GM21529 (cell line): ENCODE measurements at regions not wholly inside any gene's neighbourhood (a gene's known extent, or its start where the extent isn't known, plus 50 kb on each side); places are given as distances from the start of the nearest gene placed in this dataset.

ENCODE experiments used
- ATAC-seq: cut with Tn5 transposase; IDR thresholded peaks from one replicate; pipeline ENCODE4 v1.9.1; 2021; ENCODE audit not compliant: unreplicated experiment

DNA sequence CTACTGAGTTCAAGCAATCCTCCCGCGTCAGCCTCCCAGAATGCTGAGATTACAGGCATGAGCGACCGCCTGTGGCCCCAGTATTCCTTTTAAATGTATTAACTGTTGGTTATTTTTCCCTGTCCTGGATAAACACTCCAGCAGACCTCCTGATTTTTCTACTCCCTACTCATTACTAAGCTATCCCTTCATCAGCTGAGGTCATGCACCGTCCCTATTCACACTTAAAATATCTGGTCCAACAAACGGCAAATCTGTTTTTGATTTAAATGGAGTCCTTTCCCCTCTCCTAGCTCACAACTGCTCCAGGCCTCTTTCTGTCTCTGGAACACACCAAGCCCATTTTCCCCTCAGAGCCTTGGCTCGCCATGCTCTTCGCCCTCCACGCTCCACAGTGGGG is 1003.3 kb upstream of the TMEM132C start:
- ATAC-seq: no peak

GRCh38 chr12:127267128-127267527 is 999.8 kb upstream of the TMEM132C start:
- no peak for ATAC-seq

DNA sequence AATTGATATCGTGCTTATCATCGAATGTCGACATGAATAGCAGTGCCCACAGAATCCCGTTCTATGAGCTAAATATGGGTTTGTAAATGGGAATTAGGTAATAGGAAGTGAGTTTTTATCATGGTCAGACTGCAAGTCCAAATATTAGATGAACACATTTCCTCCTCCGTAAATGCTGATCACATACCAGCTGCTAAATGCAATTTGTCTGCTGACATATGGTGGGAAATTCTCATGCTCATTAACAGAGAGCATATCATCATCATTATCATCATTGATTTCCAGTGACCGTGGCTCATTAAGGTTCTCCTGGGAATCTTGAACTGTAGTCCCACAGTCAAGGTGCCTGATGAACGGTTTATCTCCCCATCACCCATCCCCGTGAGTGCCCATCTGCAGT is 998.8 kb upstream of the TMEM132C start:
- ATAC-seq: no peak

DNA sequence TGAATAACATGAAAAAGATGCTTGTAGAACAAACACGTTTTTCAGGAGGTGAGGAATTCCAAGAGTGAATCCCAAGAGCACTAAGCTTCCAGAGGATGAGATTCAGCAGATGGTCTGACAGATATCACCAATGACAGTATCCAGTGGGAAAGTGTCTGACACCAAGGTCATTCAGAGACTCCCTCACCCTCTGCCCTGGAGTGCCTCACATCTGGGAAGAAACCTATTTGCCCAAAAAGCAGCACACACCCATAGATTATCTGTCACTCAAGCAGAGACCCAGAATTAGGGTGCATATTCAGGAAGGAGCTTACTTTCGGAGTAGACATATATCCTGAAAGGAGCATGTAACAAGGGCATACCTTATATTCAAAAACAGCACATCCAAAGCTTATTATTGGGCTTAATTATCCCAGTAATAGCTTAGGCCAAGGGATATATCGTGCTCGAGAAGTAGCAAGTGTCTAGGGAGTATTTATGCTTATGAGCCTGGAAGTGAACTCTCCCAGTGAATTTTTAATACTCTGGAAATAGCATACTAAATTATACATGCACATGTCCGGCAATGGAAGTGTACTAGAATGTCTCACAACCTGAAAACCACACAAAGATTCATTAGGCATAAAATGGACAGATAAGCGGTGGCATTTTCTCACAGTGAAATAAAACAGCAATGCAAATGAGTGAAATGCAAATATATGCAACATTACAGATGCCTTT is 998.1 kb upstream of the TMEM132C start:
- no peak for ATAC-seq

DNA sequence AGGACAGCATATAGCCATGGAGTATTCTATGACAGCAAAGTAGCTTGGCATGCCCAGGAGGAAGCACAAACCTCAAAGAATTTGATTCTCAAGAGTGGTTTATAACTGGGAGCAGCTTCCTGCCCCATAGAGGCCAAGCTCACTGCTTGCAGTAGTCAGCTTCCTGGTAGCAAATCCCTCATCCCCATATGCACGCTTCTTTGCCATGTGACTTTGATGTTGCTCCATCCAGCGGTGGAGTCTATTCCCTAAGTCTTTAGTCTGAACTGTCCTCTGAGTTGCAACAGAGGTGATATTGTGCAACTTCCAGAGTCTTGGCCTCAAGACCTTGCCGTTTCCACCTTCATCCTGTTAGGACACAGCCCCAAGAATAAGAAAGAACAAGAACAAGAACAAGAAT is 996.8 kb upstream of the TMEM132C start:
- ATAC-seq: no peak

GRCh38 chr12:127271776-127272175 is 995.2 kb upstream of the TMEM132C start:
- ATAC-seq: no peak

DNA sequence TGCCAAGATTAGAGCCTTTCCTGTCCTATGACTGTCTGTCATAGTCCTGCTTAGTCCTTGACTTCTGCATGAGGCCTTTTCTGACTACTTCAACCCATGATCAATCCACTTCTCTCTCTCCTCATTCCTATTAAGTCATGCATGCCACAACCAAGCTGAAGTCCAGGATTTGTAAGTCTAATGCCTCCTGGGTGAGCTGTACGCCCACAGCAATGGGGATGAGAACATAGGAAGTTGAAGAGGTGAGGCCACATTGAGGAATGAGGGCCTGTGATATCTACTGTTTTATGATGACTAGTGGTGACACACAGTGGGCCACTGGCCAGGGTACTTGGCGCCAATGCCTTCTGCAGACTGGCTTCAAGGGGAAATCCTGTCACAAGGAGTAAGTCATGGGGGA is 994.1 kb upstream of the TMEM132C start:
- no peak for ATAC-seq

- ATAC-seq: no peak
These were observed 993.3 kb upstream of the TMEM132C start for GRCh38 chr12:127273626-127274025.

- no peak for ATAC-seq
These were observed 991.6 kb upstream of the TMEM132C start for GRCh38 chr12:127275416-127275815.

GRCh38 chr12:127277882-127278281 is 989.1 kb upstream of the TMEM132C start:
- peak; percentile 61 for ATAC-seq

DNA sequence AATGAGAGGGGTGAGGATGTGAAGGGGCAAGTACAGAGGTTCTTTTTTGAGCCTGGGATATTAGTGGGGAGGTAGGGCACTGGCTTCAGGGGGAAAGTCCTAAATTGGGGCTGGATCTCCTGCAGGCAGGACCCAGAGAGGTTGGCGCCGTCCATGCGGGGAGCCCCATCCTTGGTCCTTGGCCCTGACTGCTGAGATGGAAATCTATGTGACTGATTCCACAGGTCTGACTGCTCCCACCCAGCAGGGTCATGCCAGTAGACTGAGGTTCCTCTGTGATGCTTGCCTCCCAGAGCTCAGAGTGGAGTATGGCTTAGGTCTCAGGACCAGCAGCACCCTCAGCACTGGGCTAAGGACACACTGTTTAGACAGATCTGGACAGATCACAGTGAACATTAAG is 988.6 kb upstream of the TMEM132C start:
- ATAC-seq: no peak

GRCh38 chr12:127280393-127281275 is 986.3 kb upstream of the TMEM132C start:
- peak; percentile 65 for ATAC-seq

- ATAC-seq: no peak
These were observed 984.0 kb upstream of the TMEM132C start for GRCh38 chr12:127282786-127283565.

DNA sequence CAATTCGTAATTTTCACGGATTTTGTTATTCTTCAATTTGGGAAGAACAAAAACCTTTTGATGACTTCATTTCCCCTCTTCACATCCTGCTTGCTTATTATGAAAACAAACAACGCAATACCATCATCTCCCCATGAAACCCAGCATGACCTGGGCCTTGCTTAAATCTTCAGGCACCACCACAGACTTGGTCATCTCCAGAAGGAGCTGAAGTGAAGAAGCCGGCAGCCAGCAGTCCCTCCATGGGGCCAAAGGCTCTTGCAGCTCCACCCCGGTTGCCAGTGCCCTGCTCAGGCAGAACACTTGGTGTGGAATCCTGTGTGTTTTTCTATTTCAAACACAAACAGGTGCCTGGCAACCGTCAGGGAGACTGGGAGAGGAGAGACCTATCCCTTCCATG is 982.9 kb upstream of the TMEM132C start:
- ATAC-seq: no peak

DNA sequence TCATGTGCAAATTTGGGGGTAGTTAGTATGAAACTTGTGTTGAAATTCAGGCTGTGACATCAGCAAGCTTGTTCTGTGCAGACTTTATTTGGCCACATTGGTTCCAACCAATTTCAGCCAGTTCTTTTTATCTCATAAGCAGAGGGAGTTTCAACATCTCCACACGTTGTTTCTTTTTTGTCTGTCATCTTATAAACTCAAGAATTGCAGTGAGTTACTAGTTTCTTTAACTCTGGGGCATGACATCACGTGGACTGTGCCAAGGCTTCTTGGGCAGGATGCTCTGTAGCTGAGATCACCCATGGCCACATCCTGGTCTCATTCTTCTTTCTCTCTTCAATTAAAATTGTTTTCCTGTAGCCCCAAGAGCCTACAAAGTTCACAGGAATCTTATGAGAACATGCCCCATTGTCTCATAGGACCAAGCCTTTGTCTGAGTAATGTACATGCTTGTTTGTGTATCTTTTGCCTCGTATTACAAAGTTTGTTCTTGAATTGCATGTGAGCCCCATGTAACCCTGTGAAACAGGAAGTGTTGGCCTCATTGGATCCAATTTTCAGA is 982.0 kb upstream of the TMEM132C start:
- ATAC-seq: no peak

DNA sequence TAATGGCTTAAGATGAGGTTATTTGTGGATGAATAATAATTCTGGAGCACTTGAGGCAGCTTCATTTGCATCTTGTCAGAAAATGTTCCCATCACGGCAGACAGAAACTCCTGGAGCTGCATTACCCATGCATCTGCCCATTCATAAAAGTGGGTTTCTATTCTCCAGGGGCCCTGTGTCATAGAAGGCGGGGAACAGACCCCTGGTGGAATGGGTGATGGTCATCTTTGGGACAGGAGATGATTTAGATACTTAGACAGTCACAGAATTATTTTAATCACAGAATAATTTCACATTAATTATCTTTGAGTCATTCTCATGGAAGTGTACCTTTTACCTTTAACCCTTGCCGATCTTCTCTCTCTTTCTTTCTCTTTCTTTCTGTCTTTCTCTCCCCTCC is 980.7 kb upstream of the TMEM132C start:
- no peak for ATAC-seq

DNA sequence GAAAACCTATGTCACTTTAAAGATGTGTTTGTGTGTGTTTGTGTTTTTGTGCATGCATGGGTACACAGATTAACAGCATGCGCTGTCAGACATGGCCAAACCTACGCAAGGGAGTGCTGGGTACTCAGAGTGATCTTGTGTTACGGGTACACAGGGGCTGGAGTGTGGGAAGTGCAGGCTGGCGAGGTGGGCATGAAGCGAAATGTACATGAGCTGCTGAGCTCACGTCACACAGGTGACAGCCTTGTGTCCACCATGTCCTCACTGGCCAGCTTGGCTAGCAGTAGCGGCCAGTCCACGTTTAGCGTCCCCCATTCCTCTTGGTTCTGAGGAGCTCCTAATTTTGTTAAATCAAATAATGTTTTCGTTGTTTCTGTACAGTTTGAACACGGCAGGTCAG is 979.7 kb upstream of the TMEM132C start:
- ATAC-seq: no peak

DNA sequence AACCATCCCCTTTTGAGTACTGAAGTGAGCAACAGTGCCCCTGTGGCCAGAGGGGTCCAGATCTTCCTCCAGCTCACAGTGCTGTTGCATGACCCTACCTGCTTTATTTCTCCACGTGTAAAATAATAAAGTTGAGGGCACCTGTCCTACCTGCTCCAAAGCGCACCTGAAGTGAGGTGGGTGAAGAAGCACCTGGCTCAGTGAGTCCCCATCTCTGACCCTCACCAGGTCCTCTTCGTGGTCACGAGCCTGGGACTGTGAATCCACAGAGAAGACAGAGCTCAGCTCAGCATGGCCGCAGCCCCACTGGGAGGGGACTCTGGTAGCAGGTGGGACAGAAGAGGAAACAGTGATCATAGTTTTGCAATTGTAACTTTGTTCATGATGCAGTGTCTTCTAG is 976.7 kb upstream of the TMEM132C start:
- ATAC-seq: no peak

- no peak for ATAC-seq
These were observed 974.2 kb upstream of the TMEM132C start for GRCh38 chr12:127292736-127293135.

DNA sequence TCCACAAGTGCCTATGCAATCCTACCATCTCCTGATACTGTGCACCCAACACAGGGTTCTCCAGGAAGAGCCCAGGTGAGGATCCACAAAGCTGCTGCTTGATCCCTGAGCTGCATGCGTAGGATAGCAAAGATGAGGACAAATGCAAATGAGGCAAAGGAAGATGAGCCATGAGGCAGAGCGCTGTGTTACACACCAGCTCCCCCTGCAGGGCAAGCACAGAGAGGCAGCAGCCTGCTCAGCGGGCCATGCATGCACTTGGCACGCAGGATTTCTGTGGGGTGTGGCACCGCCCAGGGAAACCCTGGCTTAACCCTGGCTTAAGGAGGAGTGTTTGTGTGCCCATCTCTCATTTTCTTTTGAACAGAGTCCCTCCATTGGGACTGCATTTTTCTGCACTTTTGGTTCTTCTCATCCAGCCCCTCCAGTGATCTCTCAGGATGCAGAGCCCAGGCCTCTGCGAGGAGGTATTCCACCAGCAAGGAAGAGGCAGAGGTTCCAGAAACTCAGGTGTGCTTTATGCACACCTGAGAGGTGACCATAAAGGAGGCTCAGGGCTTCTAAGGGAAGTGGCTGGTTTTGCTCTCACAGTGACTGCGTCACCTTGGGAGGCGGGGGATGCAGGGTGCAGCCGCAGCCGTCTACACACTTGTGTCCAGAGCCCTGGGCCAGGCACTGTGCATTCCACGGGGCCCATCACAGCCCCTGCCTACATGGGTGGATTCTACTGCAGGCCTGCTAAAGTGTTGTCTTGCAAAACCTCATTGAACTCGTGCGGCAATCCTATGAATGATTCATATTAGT is 973.3 kb upstream of the TMEM132C start:
- ATAC-seq: no peak
